HG03139 (cell line): ENCODE measurements at regions not wholly inside any gene's neighbourhood (a gene's known extent, or its start where the extent isn't known, plus 50 kb on each side); places are given as distances from the start of the nearest gene placed in this dataset.
"Not testable (repeated sequence)": the region's sequence is repeated elsewhere in the genome, so short reads cannot be mapped to it uniquely, and the experiment has no call there.

Experiments used
- ATAC-seq: cut with Tn5 transposase; IDR thresholded peaks from one replicate; pipeline ENCODE4 v1.9.1; 2021; ENCODE audit not compliant: unreplicated experiment

- ATAC-seq, result no peak
These were observed 333.6 kb downstream of the ADGRD1 start for GRCh38 chr12:131287015-131287937.

DNA sequence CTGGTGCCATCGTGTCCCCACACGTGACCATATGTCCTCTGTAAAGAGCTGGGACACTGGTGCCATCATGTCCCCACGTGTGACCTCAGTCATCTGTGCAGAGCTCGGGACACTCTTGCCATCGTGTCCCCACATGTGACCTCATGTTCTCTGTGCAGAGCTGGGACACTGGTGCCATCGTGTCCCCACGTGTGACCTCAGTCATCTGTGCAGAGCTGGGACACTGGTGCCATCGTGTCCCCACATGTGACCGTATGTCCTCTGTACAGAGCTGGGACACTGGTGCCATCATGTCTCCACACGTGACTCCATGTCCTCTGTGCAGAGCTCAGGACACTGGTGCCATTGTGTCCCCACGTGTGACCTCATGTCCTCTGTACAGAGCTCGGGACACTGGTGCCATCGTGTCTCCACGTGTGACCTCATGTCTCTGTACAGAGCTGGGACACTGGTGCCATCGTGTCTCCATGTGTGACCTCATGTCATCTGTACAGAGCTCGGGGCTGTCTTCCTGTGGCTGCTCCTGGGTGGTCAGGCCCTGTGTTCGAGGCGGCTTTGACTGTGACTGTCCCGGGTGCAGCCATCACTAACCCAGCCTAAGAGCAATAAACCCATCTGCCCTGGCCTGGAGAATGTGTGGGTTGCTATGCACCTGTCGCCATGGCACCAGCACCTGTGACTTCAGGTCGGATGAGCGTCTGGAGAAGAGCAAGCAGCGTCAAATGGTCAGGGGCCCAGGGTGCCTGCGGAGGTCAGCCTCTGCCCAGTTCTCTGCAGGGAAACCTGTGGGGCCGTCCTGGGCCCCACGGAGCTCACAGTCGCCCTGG, 334.4 kb downstream of the ADGRD1 start:
- ATAC-seq, result no peak

- not testable (repeated sequence) for ATAC-seq
These were observed 335.3 kb downstream of the ADGRD1 start for GRCh38 chr12:131288765-131289695.

DNA sequence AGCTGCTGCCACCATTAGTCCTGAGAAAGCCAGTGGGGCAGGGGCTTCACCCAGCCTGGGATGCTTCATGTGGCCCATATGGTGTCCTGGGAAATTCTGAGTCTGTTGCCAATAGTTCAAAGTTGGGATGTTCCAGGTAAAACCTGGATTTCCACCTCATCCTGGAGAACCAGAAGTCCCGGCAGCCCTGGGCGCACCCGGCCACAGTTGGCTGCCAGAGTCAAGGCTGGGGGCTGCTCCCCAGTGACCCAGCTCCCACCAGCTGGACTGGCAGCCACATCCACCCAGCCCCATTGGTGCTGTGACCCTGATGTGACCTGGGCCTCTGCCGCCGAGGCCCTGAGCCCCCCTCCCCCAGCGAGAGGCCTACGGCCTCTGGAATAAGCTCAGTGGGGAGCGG, 336.1 kb downstream of the ADGRD1 start:
- ATAC-seq, result not testable (repeated sequence)

- ATAC-seq, result no peak
These were observed 336.7 kb downstream of the ADGRD1 start for GRCh38 chr12:131290255-131290959.

DNA sequence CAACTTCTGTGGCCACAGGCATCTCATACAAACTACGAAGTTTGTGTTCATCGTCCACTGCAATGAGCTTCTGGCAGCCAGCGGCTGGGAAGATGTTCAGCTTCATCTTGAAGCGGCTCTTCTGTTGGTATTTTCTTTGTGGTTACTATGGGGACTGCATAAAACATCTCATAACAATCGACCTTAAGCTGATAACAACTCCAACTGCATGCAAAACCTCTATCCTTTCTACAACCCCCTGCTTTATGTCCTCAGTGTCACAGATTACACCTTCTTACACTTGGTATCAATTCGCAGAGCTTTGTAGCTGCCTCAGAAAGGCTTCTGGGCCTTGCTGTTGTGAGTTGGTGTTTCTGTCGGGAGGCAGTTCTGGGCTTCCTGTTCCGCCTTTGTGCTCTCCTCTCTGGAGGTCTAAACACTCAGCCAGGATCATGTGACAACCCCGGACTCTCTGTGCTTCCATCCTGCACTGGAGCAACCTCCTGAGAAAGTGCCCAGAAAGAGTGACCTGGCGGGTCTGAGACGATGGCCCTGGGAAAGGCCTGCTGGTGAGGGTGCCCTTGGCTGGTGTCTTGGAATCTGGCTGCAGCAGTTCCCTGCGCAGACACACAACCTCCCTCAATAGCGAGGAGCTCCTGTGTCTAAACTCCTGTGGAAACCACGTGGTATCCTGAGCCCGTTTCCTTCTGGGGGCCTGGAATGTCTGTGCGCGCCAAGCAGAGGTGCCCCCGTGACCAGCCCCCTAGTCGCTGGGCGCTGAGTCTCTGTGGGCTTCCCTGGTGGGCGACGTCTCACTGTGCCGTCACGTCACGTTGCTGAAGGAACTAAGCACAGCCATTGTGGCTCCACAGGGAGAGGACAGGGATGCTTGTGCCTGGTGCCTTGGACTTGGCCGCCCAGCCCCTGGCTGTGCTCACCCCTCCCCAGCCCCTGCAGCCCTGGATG, 339.6 kb downstream of the ADGRD1 start:
- ATAC-seq, result not testable (repeated sequence)

DNA sequence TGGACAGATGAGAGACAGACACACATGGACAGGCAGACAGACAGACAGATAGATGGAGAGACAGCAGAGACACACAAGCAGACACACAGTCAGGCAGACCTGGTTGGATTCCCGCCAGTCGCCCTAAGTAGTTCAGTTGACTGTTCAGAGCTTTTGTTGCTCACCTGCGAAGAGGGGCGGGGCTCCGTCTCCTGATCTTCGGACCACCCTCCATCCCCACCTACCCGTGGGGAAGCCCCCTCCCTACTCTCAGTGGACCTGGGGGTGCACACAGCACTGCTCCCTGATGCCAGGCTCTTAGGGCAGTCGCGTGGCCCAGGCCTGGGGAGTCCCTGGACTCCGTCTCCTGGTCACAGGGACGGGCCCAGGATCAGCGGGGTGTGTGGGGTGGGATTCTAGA, 341.0 kb downstream of the ADGRD1 start:
- ATAC-seq, result not testable (repeated sequence)

GRCh38 chr12:131295117-131295516, 341.4 kb downstream of the ADGRD1 start:
- ATAC-seq, result not testable (repeated sequence)

DNA sequence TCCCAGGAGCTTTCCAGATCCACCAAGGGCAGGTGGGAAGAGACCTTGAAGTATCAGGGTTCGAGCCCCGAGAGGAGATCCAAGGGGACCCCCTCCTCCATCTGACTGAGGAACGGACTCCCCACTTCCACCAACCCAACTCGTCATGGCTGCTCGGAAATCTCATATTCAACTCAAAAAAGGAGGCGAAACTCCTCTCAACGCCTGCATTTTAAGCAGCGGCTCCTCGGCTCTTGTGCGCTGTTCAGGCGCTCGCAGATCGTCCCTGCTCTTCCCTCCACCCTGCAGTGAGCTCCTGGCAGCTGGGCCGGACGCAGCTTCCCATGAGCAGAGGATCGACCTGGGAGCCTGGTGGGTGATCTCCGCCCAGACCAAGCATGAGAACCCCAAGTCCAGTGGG, 341.9 kb downstream of the ADGRD1 start:
- ATAC-seq, result not testable (repeated sequence)

DNA sequence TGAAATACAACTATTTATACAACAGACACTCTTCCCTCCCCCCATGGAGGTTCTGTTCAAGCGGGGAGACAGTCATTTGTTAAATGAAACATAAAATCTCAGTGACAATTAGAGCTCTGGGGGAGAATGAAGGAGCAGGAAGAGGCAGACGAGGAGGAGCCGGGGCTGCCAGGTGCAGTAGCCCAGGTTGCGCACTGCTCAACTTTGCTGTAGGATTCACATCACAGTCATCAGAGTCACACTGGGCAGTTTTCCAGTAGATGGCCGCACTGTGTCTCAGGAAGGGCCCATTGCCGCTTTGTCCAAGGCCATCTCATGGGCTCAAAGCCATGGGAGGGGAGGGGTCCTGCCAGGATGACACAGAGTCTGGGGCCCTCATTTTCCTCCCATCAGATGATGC, 342.4 kb downstream of the ADGRD1 start:
- ATAC-seq, result not testable (repeated sequence)

- ATAC-seq, result not testable (repeated sequence)
These were observed 342.9 kb downstream of the ADGRD1 start for GRCh38 chr12:131296651-131297050.

- not testable (repeated sequence) for ATAC-seq
These were observed 345.0 kb downstream of the ADGRD1 start for GRCh38 chr12:131298526-131299369.

DNA sequence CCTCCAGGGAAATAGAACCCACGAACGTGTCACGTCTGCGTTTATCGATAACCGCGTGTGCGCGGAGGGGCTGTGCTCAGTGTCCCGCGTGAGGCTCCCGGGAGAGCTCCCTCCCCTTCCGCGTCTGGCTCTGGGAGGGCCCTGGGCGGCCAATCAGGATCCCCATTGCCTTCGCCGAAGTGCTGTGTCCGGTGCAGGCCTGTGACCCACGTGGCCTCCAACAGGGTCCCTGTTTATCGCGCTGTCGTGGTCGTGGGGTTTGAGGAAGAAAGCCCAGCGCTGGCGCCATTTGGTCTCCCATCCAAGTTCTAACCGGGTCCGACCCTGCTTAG, 345.6 kb downstream of the ADGRD1 start:
- not testable (repeated sequence) for ATAC-seq

DNA sequence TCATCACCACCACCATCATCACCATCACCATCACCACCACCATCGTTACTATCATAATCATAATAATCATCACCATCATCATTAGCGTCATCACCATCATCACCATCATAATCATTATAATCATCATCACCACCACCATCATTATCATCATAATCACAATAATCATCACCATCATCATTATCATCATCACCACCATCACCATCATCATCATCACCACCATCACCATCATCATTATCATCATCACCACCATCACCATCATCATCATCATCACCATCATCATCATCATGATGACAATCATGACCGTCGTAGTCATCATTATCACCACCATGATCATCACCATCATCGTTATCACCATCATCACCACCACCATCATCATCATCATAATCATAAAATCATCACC, 349.9 kb downstream of the ADGRD1 start:
- not testable (repeated sequence) for ATAC-seq

DNA sequence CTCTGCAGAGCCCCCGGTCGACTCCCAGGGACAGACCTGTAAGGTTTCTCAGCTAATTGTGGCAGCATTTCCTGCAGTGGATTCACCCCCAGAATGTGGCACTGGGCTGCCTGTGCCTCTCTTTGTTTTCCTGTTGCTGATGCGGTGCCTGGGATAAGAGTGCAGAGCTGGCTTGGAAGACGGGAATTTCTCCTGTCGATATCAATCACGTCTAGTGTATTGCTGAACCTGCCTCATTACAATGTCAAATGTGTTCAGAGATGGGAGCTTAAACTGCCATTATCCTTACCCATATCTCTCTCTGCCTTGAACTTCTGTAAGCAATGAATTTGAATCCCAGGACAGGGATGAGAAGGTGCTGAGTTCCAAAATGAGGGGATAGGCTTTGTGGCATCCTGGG, 350.9 kb downstream of the ADGRD1 start:
- ATAC-seq, result not testable (repeated sequence)

DNA sequence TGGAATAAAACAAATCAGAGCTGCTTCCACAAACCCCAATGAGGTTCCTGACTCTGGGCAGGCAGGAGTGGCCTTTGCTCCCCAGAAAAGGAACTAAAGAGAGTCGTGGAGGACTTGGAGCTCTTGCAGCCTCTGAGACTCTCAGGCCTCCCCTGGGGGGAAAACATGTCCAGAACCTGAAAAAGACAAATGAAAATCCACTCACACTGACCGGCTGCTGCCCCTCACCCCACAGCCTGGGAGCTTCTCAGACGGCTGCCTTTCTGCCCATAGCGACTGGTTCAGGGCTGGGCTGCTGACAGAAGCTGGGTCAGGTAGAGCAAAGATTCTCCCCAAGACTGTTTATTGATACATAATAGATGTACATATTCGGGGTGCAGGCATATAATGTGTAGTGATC, 356.0 kb downstream of the ADGRD1 start:
- no peak for ATAC-seq

DNA sequence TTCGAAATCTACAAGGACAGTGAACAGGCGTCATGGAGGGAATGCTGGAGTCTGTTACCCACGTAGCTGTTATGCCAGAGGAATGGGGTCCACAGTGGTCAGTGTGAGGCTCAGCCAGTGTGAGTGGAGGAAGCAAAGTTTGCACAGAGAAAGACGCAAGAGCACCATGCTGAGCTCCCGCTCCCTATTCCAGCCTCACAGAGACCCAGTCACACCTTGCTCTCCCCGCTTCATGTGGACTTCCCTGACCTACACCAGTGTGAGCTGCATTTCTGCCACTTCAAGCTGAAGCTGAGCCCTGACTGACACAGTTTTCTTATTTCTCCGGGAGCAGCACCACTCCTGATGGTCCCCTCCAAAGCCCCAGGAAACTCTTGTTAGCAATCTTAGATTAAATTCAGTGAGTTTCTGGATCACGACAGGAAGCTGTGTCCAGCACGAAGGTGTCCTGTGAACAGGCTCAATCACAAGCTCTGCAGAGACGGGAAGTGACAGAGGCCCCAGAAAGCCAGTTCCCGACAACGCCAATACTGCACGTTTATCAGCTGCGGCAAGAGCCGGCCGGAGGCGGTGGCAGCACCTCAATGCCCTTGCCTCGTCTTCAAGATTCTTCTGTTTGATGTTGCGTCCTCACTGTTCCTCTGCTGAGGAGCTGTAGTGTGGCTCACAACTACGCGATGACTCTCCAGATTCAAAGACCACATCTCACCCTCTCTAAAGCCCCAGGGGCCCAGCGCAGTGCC, 356.7 kb downstream of the ADGRD1 start:
- not testable (repeated sequence) for ATAC-seq
